ENCODE measurements at regions not wholly inside any gene's neighbourhood (a gene's known extent, or its start where the extent isn't known, plus 50 kb on each side); places are given as distances from the start of the nearest gene placed in this dataset.
A peak's percentile ranks its signal among the peaks of the same experiment; 100 is the strongest.
"Not testable (repeated sequence)": the region's sequence is repeated elsewhere in the genome, so short reads cannot be mapped to it uniquely, and the experiment has no call there.

DNA sequence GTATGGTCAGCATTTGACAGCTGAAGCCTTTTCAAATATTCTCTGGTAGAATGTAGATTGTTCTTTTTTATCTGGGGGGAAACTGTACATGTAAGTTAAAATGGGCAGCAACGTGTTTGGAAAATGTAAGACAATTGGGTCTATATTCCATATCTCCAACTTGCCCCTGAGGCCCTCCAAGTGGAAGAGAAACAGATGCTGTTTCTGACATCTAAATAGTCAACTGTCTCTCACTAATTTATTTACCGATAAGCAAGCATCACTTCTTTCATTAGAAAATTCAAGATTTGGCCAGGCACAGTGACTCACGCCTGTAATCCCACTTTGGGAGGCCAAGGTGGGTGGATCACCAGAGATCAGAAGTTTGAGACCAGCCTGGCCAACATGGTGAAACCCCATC is 120.2 kb upstream of the TBCA start:
- DNase-seq (ENCODE audit: low spot score in 2 of 2) (no peak), ATAC-seq (ENCODE audit: low read depth) (no peak)
- no peaks in the 10 kb centered on the region for H3K4me1 Mint-ChIP-seq
- H3K36me3 Mint-ChIP-seq = no peaks in the 10 kb centered on the region
- no peak overlapping the region for H3K4me3 Mint-ChIP-seq
- no peaks in the 10 kb centered on the region for H3K9me3 Mint-ChIP-seq
- H3K27me3 Mint-ChIP-seq = no peaks in the 10 kb centered on the region
- H3K27ac Mint-ChIP-seq = no peak overlapping the region

DNA sequence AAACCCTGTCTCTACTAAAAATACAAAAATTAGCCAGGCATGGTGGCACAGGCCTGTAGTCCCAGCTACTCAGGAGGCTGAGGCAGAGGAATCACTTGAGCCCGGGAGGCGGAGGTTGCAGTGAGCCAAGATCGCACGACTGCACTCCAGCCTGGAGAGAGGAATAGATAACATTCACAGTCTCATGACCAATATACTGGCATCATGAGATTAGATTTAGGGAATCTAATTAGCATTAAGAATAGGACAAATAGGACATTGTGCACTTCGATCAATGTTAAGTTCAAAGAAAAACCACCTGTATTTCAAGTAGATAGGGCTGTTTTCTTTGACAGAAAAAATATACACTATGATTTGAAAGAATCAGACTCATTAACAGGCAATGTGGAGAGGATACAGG is 118.0 kb upstream of the TBCA start:
- not testable (repeated sequence) for H3K27me3 Mint-ChIP-seq; DNase-seq (ENCODE audit: low spot score in 2 of 2); H3K36me3 Mint-ChIP-seq; H3K4me1 Mint-ChIP-seq; H3K4me3 Mint-ChIP-seq; H3K27ac Mint-ChIP-seq; ATAC-seq (ENCODE audit: low read depth); H3K9me3 Mint-ChIP-seq

GRCh38 chr5:77893225-77893860 is 117.2 kb upstream of the TBCA start:
- Mint-ChIP-seq H3K4me1 (no peaks in the 10 kb centered on the region), H3K4me3 (no peak overlapping the region), H3K36me3 (no peaks in the 10 kb centered on the region), H3K9me3 (no peaks in the 10 kb centered on the region), H3K27me3 (no peaks in the 10 kb centered on the region), H3K27ac (no peak overlapping the region)
- ATAC-seq (ENCODE audit: low read depth) (no peak), DNase-seq (ENCODE audit: low spot score in 2 of 2) (no peak)

DNA sequence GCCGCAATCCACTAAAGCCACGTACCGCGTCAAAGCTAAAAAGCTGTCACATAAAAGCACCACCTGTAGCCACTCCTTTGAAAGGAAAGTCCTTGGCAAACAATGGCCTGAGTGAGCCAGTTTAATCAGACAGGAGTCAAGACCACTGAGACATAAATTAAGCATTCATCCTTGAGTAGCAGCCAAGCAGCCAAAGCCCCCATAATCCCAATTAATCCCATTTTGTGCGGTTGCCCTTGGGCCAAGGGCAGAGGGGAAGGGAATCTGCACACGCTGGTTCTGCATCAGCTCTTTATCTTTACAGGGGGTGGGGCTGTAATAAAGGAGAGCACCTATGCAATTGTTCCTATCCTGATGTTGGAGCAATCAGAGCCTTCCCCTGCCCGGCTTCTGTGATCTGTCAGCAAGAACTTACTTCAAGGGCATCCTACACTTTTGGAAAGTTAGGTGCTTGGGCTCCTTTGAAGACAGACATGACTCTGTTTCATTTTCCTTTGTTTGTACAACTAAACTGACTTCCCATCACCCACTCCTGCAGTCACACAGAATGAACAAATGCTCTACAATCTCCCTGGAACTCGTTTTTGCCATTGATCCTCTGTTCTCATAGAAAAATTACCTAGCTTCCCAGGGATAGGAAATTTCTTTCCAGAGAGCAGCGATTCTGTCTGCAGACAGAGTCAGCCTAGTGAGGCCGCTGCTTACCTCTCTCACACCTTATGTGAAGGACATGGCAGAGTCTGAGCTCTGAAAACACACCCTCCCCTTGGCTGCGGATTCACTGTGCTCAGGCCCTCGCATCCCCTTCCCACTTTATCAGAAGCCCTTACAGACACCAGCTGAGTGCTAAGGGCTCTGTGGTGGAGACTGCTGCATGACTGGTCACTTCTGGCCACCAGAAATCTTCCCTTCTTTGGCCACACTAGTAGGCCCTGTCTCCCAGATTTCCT is 116.2 kb upstream of the TBCA start:
- no peaks in the 10 kb centered on the region for H3K4me1 Mint-ChIP-seq
- H3K36me3 Mint-ChIP-seq = no peaks in the 10 kb centered on the region
- ATAC-seq (ENCODE audit: low read depth) = no peak
- DNase-seq (ENCODE audit: low spot score in 2 of 2) = no peak
- no peaks in the 10 kb centered on the region for H3K27me3 Mint-ChIP-seq
- no peaks in the 10 kb centered on the region for H3K9me3 Mint-ChIP-seq
- no peak overlapping the region for H3K27ac Mint-ChIP-seq
- H3K4me3 Mint-ChIP-seq = no peak overlapping the region

- Mint-ChIP-seq H3K27me3 (peaks cover 16% of the 10 kb centered on the region), H3K9me3 (no peaks in the 10 kb centered on the region), H3K4me1 (no peaks in the 10 kb centered on the region), H3K36me3 (no peaks in the 10 kb centered on the region), H3K4me3 (no peak overlapping the region), H3K27ac (no peak overlapping the region)
- DNase-seq (ENCODE audit: low spot score in 2 of 2) = no peak
- no peak for ATAC-seq (ENCODE audit: low read depth)
These were observed 109.4 kb upstream of the TBCA start for GRCh38 chr5:77885519-77885918.

DNA sequence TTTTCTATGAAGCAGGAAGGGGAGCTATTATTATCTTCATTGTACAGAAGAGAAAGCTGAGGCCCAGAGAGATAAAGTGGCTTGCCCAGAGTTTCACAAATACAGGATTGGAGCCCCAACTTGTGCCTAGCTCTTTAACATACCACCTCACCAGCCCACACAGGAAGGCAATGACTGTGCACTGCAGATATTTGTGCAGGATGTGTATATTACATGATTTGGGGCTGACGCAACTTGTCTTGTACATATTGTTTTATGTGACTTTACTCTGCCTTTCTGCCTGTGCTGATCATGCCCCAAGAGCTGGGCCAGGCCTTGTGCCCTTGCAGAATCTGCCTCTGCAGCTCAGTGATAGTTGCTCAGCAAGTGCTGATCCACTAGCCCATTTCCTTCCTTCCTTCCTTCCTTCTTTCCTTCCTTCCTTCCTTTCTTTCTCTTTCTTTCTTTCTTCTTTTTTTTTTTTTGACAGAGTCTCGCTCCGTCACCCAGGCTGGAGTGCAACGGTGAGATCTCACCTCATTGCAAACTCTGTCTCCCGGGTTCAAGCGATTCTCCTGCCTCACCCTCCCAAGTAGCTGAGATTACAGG is 106.6 kb upstream of the TBCA start:
- no peak overlapping the region for H3K4me3 Mint-ChIP-seq
- peaks cover 16% of the 10 kb centered on the region for H3K27me3 Mint-ChIP-seq
- ATAC-seq (ENCODE audit: low read depth) (no peak), DNase-seq (ENCODE audit: low spot score in 2 of 2) (no peak)
- H3K27ac Mint-ChIP-seq = no peak overlapping the region
- H3K4me1 Mint-ChIP-seq = no peaks in the 10 kb centered on the region
- H3K9me3 Mint-ChIP-seq = no peaks in the 10 kb centered on the region
- H3K36me3 Mint-ChIP-seq = no peaks in the 10 kb centered on the region

DNA sequence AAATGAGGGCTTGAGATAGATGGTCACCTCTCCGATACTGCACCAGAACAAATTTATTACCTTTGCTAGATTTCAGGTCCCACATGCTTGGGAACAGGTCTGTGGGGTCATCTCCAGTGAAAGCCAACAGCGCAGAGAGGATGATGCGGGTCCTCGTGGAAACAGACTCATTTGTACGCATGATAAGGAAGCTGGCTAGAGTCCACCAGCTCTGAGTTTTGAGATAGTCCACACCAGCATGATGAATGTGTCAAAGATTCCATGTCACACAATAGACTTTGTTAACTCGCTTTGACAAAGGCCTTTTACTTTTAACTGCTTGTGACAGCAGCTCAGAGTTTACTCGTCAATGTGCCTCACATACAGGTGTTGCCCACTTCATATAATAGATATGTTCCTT is 105.4 kb upstream of the TBCA start:
- H3K27ac Mint-ChIP-seq = no peak overlapping the region
- no peak overlapping the region for H3K4me3 Mint-ChIP-seq
- no peak for DNase-seq (ENCODE audit: low spot score in 2 of 2)
- peaks cover 14% of the 10 kb centered on the region for H3K27me3 Mint-ChIP-seq
- no peaks in the 10 kb centered on the region for H3K4me1 Mint-ChIP-seq
- ATAC-seq (ENCODE audit: low read depth) = no peak
- no peaks in the 10 kb centered on the region for H3K9me3 Mint-ChIP-seq
- no peaks in the 10 kb centered on the region for H3K36me3 Mint-ChIP-seq

DNA sequence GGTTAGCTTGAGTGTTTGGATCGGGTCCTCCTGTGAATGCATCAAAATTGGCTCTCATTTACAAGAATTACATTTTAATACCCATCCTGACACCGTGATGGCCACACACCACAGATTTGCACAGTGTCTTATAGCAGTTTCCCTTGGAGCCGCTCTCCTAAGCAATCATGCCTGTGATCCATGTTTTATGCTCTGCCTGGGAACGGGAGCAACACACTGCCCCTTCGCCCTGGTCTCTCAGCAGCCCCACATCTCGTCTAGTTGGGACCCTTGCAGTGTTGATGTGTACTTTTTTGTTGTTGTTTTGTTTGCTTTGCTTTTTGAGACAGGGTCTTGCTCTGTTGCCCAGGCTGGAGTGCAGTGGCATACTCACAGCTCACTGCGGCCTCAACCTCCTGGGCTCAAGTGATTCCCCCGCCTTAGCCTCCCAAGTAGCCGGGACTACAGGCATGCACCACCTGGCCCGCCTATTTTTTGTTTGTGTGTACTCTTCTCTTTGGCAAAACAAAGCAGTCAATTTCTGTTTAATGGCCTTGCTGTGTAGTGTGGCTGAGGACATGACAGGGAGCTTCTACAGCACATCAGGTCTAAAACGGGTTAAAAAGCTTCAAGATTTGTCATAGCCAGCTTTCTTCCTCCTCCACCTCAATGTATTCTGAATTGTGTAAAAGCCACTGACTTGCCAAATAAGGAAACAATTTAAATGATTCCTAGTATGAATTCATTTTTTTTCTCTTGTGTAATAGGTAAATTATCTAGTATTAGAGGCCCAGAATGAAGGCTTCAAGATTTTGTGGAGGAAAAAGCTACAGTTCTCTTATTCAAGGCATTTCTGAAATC is 101.6 kb upstream of the TBCA start:
- no peak for DNase-seq (ENCODE audit: low spot score in 2 of 2)
- Mint-ChIP-seq H3K9me3 (peaks cover 2% of the 10 kb centered on the region), H3K4me1 (no peaks in the 10 kb centered on the region), H3K4me3 (no peak overlapping the region), H3K27me3 (peaks cover 2% of the 10 kb centered on the region), H3K27ac (no peak overlapping the region), H3K36me3 (peaks cover 2% of the 10 kb centered on the region)
- no peak for ATAC-seq (ENCODE audit: low read depth)

- H3K9me3 Mint-ChIP-seq = peaks cover 2% of the 10 kb centered on the region
- no peaks in the 10 kb centered on the region for H3K4me1 Mint-ChIP-seq
- peak overlapping the region; percentile 8 for H3K4me3 Mint-ChIP-seq
These were observed 100.8 kb upstream of the TBCA start for GRCh38 chr5:77876862-77877502.

DNA sequence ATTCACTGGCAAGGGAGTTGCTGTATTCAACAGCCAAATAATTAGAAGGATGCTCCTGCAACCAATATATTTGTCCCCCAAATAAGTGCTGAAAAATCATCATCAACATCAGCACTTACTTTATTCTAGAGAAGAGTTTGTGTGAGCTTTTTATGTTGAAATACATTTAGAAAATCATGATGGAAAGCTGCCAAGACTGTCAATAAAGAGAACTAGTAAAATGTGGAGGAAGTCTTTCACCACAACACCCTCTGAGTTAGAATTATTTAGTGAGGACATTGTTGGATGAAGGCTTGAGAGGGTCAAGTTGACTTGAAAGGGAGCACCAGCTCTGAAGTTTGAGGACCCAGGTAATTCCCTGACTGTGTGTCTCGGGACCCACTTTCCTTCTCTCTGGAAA is 100.2 kb upstream of the TBCA start:
- no peak for ATAC-seq (ENCODE audit: low read depth)
- H3K27ac Mint-ChIP-seq = no peak overlapping the region
- H3K36me3 Mint-ChIP-seq = peaks cover 2% of the 10 kb centered on the region
- H3K9me3 Mint-ChIP-seq = peaks cover 2% of the 10 kb centered on the region
- H3K4me1 Mint-ChIP-seq = no peaks in the 10 kb centered on the region
- DNase-seq (ENCODE audit: low spot score in 2 of 2) = no peak
- peaks cover under 1% of the 10 kb centered on the region for H3K27me3 Mint-ChIP-seq
- no peak overlapping the region for H3K4me3 Mint-ChIP-seq

More at GRCh38 chr5:77876862-77877502, 100.8 kb upstream of the TBCA start:
- DNase-seq (ENCODE audit: low spot score in 2 of 2) (no peak), ATAC-seq (ENCODE audit: low read depth) (no peak)
- Mint-ChIP-seq H3K27me3 (peaks cover 2% of the 10 kb centered on the region), H3K36me3 (peaks cover 2% of the 10 kb centered on the region), H3K27ac (no peak overlapping the region)

GRCh38 chr5:77874691-77875090 is 98.6 kb upstream of the TBCA start:
- Mint-ChIP-seq H3K9me3 (peaks cover 2% of the 10 kb centered on the region), H3K36me3 (peaks cover 2% of the 10 kb centered on the region), H3K27me3 (no peaks in the 10 kb centered on the region), H3K4me1 (no peaks in the 10 kb centered on the region), H3K27ac (no peak overlapping the region), H3K4me3 (no peak overlapping the region)
- DNase-seq (ENCODE audit: low spot score in 2 of 2) (no peak), ATAC-seq (ENCODE audit: low read depth) (no peak)

GRCh38 chr5:77873239-77873638 is 97.1 kb upstream of the TBCA start:
- ATAC-seq (ENCODE audit: low read depth) = no peak
- no peaks in the 10 kb centered on the region for H3K27me3 Mint-ChIP-seq
- H3K36me3 Mint-ChIP-seq = peaks cover 2% of the 10 kb centered on the region
- DNase-seq (ENCODE audit: low spot score in 2 of 2) = no peak
- H3K4me3 Mint-ChIP-seq = no peak overlapping the region
- H3K4me1 Mint-ChIP-seq = no peaks in the 10 kb centered on the region
- peaks cover 2% of the 10 kb centered on the region for H3K9me3 Mint-ChIP-seq
- no peak overlapping the region for H3K27ac Mint-ChIP-seq

- Mint-ChIP-seq H3K27me3 (no peaks in the 10 kb centered on the region), H3K36me3 (peaks cover 2% of the 10 kb centered on the region), H3K4me3 (no peak overlapping the region), H3K27ac (no peak overlapping the region), H3K9me3 (peaks cover 2% of the 10 kb centered on the region), H3K4me1 (no peaks in the 10 kb centered on the region)
- ATAC-seq (ENCODE audit: low read depth) = no peak
- no peak for DNase-seq (ENCODE audit: low spot score in 2 of 2)
These were observed 95.8 kb upstream of the TBCA start for GRCh38 chr5:77871946-77872345.

Data from memory B cell (primary cell).